ENCODE measurements at regions not wholly inside any gene's neighbourhood (a gene's known extent, or its start where the extent isn't known, plus 50 kb on each side); places are given as distances from the start of the nearest gene placed in this dataset.

- Histone ChIP-seq H3K4me1 (ENCODE audit: insufficient read depth, low read length) (no peaks in the 10 kb centered on the region), H3K27ac (ENCODE audit: low read depth, low read length) (no peak overlapping the region), H3K9me3 (ENCODE audit: control insufficient read depth in 1 of 2, low read length in 2 of 2) (no peaks in the 10 kb centered on the region), H3K4me3 (ENCODE audit: low read length in 2 of 2) (no peak overlapping the region), H3K27me3 (ENCODE audit: insufficient read depth, low read length) (no peaks in the 10 kb centered on the region), H3K36me3 (ENCODE audit: insufficient read depth, low read length) (no peaks in the 10 kb centered on the region)
- ChIA-PET POLR2A (ENCODE audit: partially characterized antibody) (no interaction called here), CTCF (ENCODE audit: partially characterized antibody) (no interaction called here)
- Mint-ChIP-seq H3K9me3 (peaks cover 0 to 15% (median 9%) of the 10 kb centered on the region in 8 donors), H3K4me1 (no peaks in the 10 kb centered on the region), H3K36me3 (no peaks in the 10 kb centered on the region), H3K4me3 (no peak overlapping the region), H3K27me3 (no peaks in the 10 kb centered on the region), H3K27ac (no peak overlapping the region)
- DNase-seq, result no peak
- intact Hi-C loops (cut with micrococcal nuclease), result no loop called here
Observed at GRCh38 chr7:153515359-153515758, 536.8 kb upstream of the DPP6 start.

- intact Hi-C loops (cut with micrococcal nuclease), result no loop called here
- no peaks in the 10 kb centered on the region for H3K9me3 ChIP-seq (ENCODE audit: control insufficient read depth in 1 of 2, low read length in 2 of 2)
- H3K36me3 ChIP-seq (ENCODE audit: insufficient read depth, low read length), result no peaks in the 10 kb centered on the region
- Mint-ChIP-seq H3K4me3 (no peak overlapping the region), H3K27me3 (no peaks in the 10 kb centered on the region), H3K27ac (no peak overlapping the region), H3K4me1 (no peaks in the 10 kb centered on the region), H3K9me3 (peaks cover 0 to 23% (median 10%) of the 10 kb centered on the region in 8 donors), H3K36me3 (no peaks in the 10 kb centered on the region)
- CTCF ChIA-PET (ENCODE audit: partially characterized antibody), result no interaction called here
- H3K27ac ChIP-seq (ENCODE audit: low read depth, low read length), result no peak overlapping the region
- no peaks in the 10 kb centered on the region for H3K4me1 ChIP-seq (ENCODE audit: insufficient read depth, low read length)
- H3K27me3 ChIP-seq (ENCODE audit: insufficient read depth, low read length), result no peaks in the 10 kb centered on the region
- POLR2A ChIA-PET (ENCODE audit: partially characterized antibody), result no interaction called here
- H3K4me3 ChIP-seq (ENCODE audit: low read length in 2 of 2), result no peak overlapping the region
- DNase-seq, result no peak
Observed at GRCh38 chr7:153518201-153518984, 533.8 kb upstream of the DPP6 start.

GRCh38 chr7:153521370-153521769 is 530.8 kb upstream of the DPP6 start:
- POLR2A ChIA-PET (ENCODE audit: partially characterized antibody), result no interaction called here
- Histone ChIP-seq H3K4me3 (ENCODE audit: low read length in 2 of 2) (no peak overlapping the region), H3K27me3 (ENCODE audit: insufficient read depth, low read length) (no peaks in the 10 kb centered on the region), H3K9me3 (ENCODE audit: control insufficient read depth in 1 of 2, low read length in 2 of 2) (no peaks in the 10 kb centered on the region), H3K36me3 (ENCODE audit: insufficient read depth, low read length) (no peaks in the 10 kb centered on the region), H3K4me1 (ENCODE audit: insufficient read depth, low read length) (no peaks in the 10 kb centered on the region), H3K27ac (ENCODE audit: low read depth, low read length) (no peak overlapping the region)
- intact Hi-C loops (cut with micrococcal nuclease), result no loop called here
- Mint-ChIP-seq H3K9me3 (peaks cover 0 to 11% (median 7%) of the 10 kb centered on the region in 8 donors), H3K36me3 (no peaks in the 10 kb centered on the region), H3K4me3 (no peak overlapping the region), H3K27me3 (no peaks in the 10 kb centered on the region), H3K27ac (no peak overlapping the region), H3K4me1 (no peaks in the 10 kb centered on the region)
- no peak for DNase-seq
- CTCF ChIA-PET (ENCODE audit: partially characterized antibody), result no interaction called here

GRCh38 chr7:153522261-153522660 is 529.9 kb upstream of the DPP6 start:
- no peak overlapping the region for H3K27ac ChIP-seq (ENCODE audit: low read depth, low read length)
- no peak for DNase-seq
- intact Hi-C loops (cut with micrococcal nuclease), result no loop called here
- no peaks in the 10 kb centered on the region for H3K36me3 Mint-ChIP-seq
- ChIA-PET CTCF (ENCODE audit: partially characterized antibody) (no interaction called here), POLR2A (ENCODE audit: partially characterized antibody) (no interaction called here)
- H3K36me3 ChIP-seq (ENCODE audit: insufficient read depth, low read length), result no peaks in the 10 kb centered on the region
- no peaks in the 10 kb centered on the region for H3K4me1 Mint-ChIP-seq
- H3K4me3 Mint-ChIP-seq, result no peak overlapping the region
- H3K27me3 ChIP-seq (ENCODE audit: insufficient read depth, low read length), result no peaks in the 10 kb centered on the region
- no peak overlapping the region for H3K4me3 ChIP-seq (ENCODE audit: low read length in 2 of 2)
- H3K27me3 Mint-ChIP-seq, result no peaks in the 10 kb centered on the region
- H3K9me3 ChIP-seq (ENCODE audit: control insufficient read depth in 1 of 2, low read length in 2 of 2), result no peaks in the 10 kb centered on the region
- H3K9me3 Mint-ChIP-seq, result peaks cover 0 to 12% (median 5%) of the 10 kb centered on the region in 8 donors
- no peaks in the 10 kb centered on the region for H3K4me1 ChIP-seq (ENCODE audit: insufficient read depth, low read length)
- no peak overlapping the region for H3K27ac Mint-ChIP-seq

- no peaks in the 10 kb centered on the region for H3K36me3 Mint-ChIP-seq
Observed at GRCh38 chr7:153523320-153524015, 528.7 kb upstream of the DPP6 start.

GRCh38 chr7:153524070-153524601 is 528.1 kb upstream of the DPP6 start:
- intact Hi-C loops (cut with micrococcal nuclease), result no loop called here
- Histone ChIP-seq H3K4me1 (ENCODE audit: insufficient read depth, low read length) (no peaks in the 10 kb centered on the region), H3K36me3 (ENCODE audit: insufficient read depth, low read length) (no peaks in the 10 kb centered on the region), H3K27ac (ENCODE audit: low read depth, low read length) (no peak overlapping the region), H3K27me3 (ENCODE audit: insufficient read depth, low read length) (no peaks in the 10 kb centered on the region), H3K9me3 (ENCODE audit: control insufficient read depth in 1 of 2, low read length in 2 of 2) (no peaks in the 10 kb centered on the region), H3K4me3 (ENCODE audit: low read length in 2 of 2) (no peak overlapping the region)
- DNase-seq, result no peak
- no peaks in the 10 kb centered on the region for H3K4me1 Mint-ChIP-seq
- CTCF ChIA-PET (ENCODE audit: partially characterized antibody), result no interaction called here
- no peak overlapping the region for H3K27ac Mint-ChIP-seq
- H3K36me3 Mint-ChIP-seq, result no peaks in the 10 kb centered on the region
- POLR2A ChIA-PET (ENCODE audit: partially characterized antibody), result no interaction called here
- H3K27me3 Mint-ChIP-seq, result no peaks in the 10 kb centered on the region
- H3K9me3 Mint-ChIP-seq, result peaks cover 0 to 12% (median 3%) of the 10 kb centered on the region in 8 donors
- H3K4me3 Mint-ChIP-seq, result no peak overlapping the region

More at GRCh38 chr7:153523320-153524015, 528.7 kb upstream of the DPP6 start:
- H3K27ac ChIP-seq (ENCODE audit: low read depth, low read length), result no peak overlapping the region
- no peaks in the 10 kb centered on the region for H3K4me1 Mint-ChIP-seq
- H3K4me1 ChIP-seq (ENCODE audit: insufficient read depth, low read length), result no peaks in the 10 kb centered on the region
- no peak overlapping the region for H3K4me3 Mint-ChIP-seq
- H3K9me3 ChIP-seq (ENCODE audit: control insufficient read depth in 1 of 2, low read length in 2 of 2), result no peaks in the 10 kb centered on the region
- POLR2A ChIA-PET (ENCODE audit: partially characterized antibody), result no interaction called here
- H3K27ac Mint-ChIP-seq, result no peak overlapping the region
- H3K36me3 ChIP-seq (ENCODE audit: insufficient read depth, low read length), result no peaks in the 10 kb centered on the region
- CTCF ChIA-PET (ENCODE audit: partially characterized antibody), result no interaction called here
- no peaks in the 10 kb centered on the region for H3K27me3 Mint-ChIP-seq
- no peaks in the 10 kb centered on the region for H3K27me3 ChIP-seq (ENCODE audit: insufficient read depth, low read length)
- H3K9me3 Mint-ChIP-seq, result peaks cover 0 to 12% (median 3%) of the 10 kb centered on the region in 8 donors
- no peak overlapping the region for H3K4me3 ChIP-seq (ENCODE audit: low read length in 2 of 2)
- intact Hi-C loops (cut with micrococcal nuclease), result no loop called here
- DNase-seq, result no peak

- no peaks in the 10 kb centered on the region for H3K27me3 ChIP-seq (ENCODE audit: insufficient read depth, low read length)
- no peak overlapping the region for H3K27ac Mint-ChIP-seq
- ChIA-PET CTCF (ENCODE audit: partially characterized antibody) (no interaction called here), POLR2A (ENCODE audit: partially characterized antibody) (no interaction called here)
- H3K4me1 Mint-ChIP-seq, result no peaks in the 10 kb centered on the region
- no peaks in the 10 kb centered on the region for H3K9me3 ChIP-seq (ENCODE audit: control insufficient read depth in 1 of 2, low read length in 2 of 2)
- no peak for DNase-seq
- no peaks in the 10 kb centered on the region for H3K4me1 ChIP-seq (ENCODE audit: insufficient read depth, low read length)
- no peak overlapping the region for H3K27ac ChIP-seq (ENCODE audit: low read depth, low read length)
- peaks cover 1 to 9% (median 5%) of the 10 kb centered on the region in 8 donors for H3K9me3 Mint-ChIP-seq
- H3K27me3 Mint-ChIP-seq, result no peaks in the 10 kb centered on the region
- H3K36me3 Mint-ChIP-seq, result no peaks in the 10 kb centered on the region
- H3K4me3 Mint-ChIP-seq, result no peak overlapping the region
- H3K36me3 ChIP-seq (ENCODE audit: insufficient read depth, low read length), result no peaks in the 10 kb centered on the region
- no peak overlapping the region for H3K4me3 ChIP-seq (ENCODE audit: low read length in 2 of 2)
- intact Hi-C loops (cut with micrococcal nuclease), result no loop called here
Observed at GRCh38 chr7:153529100-153529499, 523.1 kb upstream of the DPP6 start.

Measured in CD4-positive, alpha-beta memory T cell (primary cell).